HG02981 (cell line): ENCODE measurements at regions not wholly inside any gene's neighbourhood (a gene's known extent, or its start where the extent isn't known, plus 50 kb on each side); places are given as distances from the start of the nearest gene placed in this dataset.
A peak's percentile ranks its signal among the peaks of the same experiment; 100 is the strongest.

Experiments used
- ATAC-seq: cut with Tn5 transposase; IDR thresholded peaks from one replicate; pipeline ENCODE4 v1.9.1; 2021; ENCODE audit warnings: mild to moderate bottlenecking, moderate library complexity; ENCODE audit not compliant: unreplicated experiment

GRCh38 chr18:56139792-56140254, 498.6 kb downstream of the TXNL1 start:
- ATAC-seq: no peak

GRCh38 chr18:56139372-56139771, 499.0 kb downstream of the TXNL1 start:
- no peak for ATAC-seq

GRCh38 chr18:56136105-56136504, 502.3 kb downstream of the TXNL1 start:
- no peak for ATAC-seq

GRCh38 chr18:56130481-56130880, 507.9 kb downstream of the TXNL1 start:
- no peak for ATAC-seq

- no peak for ATAC-seq
Observed at GRCh38 chr18:56128153-56128791, 510.1 kb downstream of the TXNL1 start.

GRCh38 chr18:56127322-56128099, 510.9 kb downstream of the TXNL1 start:
- ATAC-seq: no peak

- no peak for ATAC-seq
Observed at GRCh38 chr18:56124186-56124585, 514.2 kb downstream of the TXNL1 start.

- no peak for ATAC-seq
Observed at GRCh38 chr18:56121669-56122068, 516.7 kb downstream of the TXNL1 start.

GRCh38 chr18:56120782-56121181, 517.6 kb downstream of the TXNL1 start:
- no peak for ATAC-seq

- no peak for ATAC-seq
Observed at GRCh38 chr18:56119681-56120080, 518.7 kb downstream of the TXNL1 start.

- no peak for ATAC-seq
Observed at GRCh38 chr18:56118422-56118821, 520.0 kb downstream of the TXNL1 start.

- ATAC-seq: no peak
Observed at GRCh38 chr18:56115071-56116015, 523.0 kb downstream of the TXNL1 start.

- ATAC-seq: no peak
Observed at GRCh38 chr18:56112984-56113383, 525.0 kb upstream of the TCF4 start.

- peak; percentile 98 for ATAC-seq
Observed at GRCh38 chr18:56112013-56112749, 524.2 kb upstream of the TCF4 start.

GRCh38 chr18:56109757-56110156, 521.8 kb upstream of the TCF4 start:
- no peak for ATAC-seq

GRCh38 chr18:56108478-56109367, 520.7 kb upstream of the TCF4 start:
- ATAC-seq: no peak

GRCh38 chr18:56107821-56108477, 520.0 kb upstream of the TCF4 start:
- no peak for ATAC-seq

- ATAC-seq: no peak
Observed at GRCh38 chr18:56100090-56100722, 512.2 kb upstream of the TCF4 start.

GRCh38 chr18:56097621-56098020, 509.6 kb upstream of the TCF4 start:
- ATAC-seq: no peak
